ENCODE measurements at regions not wholly inside any gene's neighbourhood (a gene's known extent, or its start where the extent isn't known, plus 50 kb on each side); places are given as distances from the start of the nearest gene placed in this dataset.
"Not testable (repeated sequence)": the region's sequence is repeated elsewhere in the genome, so short reads cannot be mapped to it uniquely, and the experiment has no call there.

DNA sequence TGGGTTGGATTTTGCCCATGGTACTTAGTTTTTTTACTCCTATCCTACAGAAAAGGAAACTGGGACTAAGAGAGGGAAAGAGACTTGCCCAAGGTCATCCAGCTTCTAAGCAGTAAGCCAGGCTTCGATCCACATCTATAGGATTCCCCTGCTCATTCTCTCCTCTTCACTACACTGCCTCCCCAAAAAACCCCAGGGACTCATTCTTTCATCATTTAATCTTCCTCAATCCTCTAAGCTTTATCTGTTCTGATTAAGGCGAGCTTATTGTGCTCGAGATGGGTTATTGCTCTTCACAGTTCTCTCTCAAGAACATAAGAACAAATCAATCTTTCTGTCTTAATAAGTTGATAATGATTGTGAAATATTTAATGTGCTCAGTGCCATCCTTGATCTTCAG is 511.1 kb upstream of the BRINP1 start:
- no peaks in the 10 kb centered on the region for H3K79me2 ChIP-seq (ENCODE audit: control insufficient read depth, low read length)
- no peaks in the 10 kb centered on the region for H3K4me1 ChIP-seq (ENCODE audit: control insufficient read depth, low read length)
- no peak overlapping the region for H3K4me2 ChIP-seq (ENCODE audit: low read length)
- no peaks in the 10 kb centered on the region for H3K36me3 ChIP-seq (ENCODE audit: control insufficient read depth, low read length)
- H3K9me2 ChIP-seq (replicated peaks; ENCODE audit: control insufficient read depth, low read length), result no peaks in the 10 kb centered on the region
- H3K27me3 ChIP-seq (ENCODE audit: control insufficient read depth, low read length), result no peaks in the 10 kb centered on the region; the same call in none of the 2 replicates
- TF ChIP-seq, protein P1, sequence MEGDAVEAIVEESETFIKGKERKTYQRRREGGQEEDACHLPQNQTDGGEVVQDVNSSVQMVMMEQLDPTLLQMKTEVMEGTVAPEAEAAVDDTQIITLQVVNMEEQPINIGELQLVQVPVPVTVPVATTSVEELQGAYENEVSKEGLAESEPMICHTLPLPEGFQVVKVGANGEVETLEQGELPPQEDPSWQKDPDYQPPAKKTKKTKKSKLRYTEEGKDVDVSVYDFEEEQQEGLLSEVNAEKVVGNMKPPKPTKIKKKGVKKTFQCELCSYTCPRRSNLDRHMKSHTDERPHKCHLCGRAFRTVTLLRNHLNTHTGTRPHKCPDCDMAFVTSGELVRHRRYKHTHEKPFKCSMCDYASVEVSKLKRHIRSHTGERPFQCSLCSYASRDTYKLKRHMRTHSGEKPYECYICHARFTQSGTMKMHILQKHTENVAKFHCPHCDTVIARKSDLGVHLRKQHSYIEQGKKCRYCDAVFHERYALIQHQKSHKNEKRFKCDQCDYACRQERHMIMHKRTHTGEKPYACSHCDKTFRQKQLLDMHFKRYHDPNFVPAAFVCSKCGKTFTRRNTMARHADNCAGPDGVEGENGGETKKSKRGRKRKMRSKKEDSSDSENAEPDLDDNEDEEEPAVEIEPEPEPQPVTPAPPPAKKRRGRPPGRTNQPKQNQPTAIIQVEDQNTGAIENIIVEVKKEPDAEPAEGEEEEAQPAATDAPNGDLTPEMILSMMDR (IDR thresholded peaks at IDR 0.05; ENCODE audit: low read depth, low read length, poor library complexity, severe bottlenecking), result no peak
- no peaks in the 10 kb centered on the region for H4K20me1 ChIP-seq (ENCODE audit: control insufficient read depth, insufficient read depth, low read depth, low read length)
- H3K9me3 ChIP-seq (ENCODE audit: control insufficient read depth, insufficient read depth, low read length), result no peaks in the 10 kb centered on the region
- no peaks in the 10 kb centered on the region for H3F3A ChIP-seq (ENCODE audit: control insufficient read depth, insufficient read depth)
- H3K27ac ChIP-seq (ENCODE audit: low read depth, low read length), result no peak overlapping the region
- no peak overlapping the region for H3K4me3 ChIP-seq (ENCODE audit: low read length)

DNA sequence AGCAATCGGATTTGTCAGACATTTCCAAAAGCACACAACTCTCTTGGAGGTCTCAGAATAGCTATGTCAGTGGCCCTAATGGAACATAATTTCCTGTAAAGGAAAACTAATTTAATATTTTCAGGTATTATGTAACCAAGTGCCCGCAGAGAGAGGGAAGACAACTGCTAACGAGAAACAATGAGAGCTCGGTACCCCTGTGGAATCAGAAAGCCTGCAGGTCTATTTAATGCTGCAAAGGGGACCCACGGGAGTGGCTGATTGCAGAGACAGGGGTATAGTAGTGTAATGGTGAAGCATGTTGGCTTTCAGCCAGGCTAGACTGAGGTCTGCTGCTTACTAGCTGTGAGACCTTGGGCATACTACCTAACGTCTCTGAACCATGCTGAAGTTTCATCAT is 508.1 kb upstream of the BRINP1 start:
- H3K27ac ChIP-seq (ENCODE audit: low read depth, low read length), result no peak overlapping the region
- H3K4me1 ChIP-seq (ENCODE audit: control insufficient read depth, low read length), result no peaks in the 10 kb centered on the region
- no peaks in the 10 kb centered on the region for H3F3A ChIP-seq (ENCODE audit: control insufficient read depth, insufficient read depth)
- H4K20me1 ChIP-seq (ENCODE audit: control insufficient read depth, insufficient read depth, low read depth, low read length), result no peaks in the 10 kb centered on the region
- H3K9me2 ChIP-seq (replicated peaks; ENCODE audit: control insufficient read depth, low read length), result no peaks in the 10 kb centered on the region
- H3K4me3 ChIP-seq (ENCODE audit: low read length), result no peak overlapping the region
- no peak overlapping the region for H3K4me2 ChIP-seq (ENCODE audit: low read length)
- H3K79me2 ChIP-seq (ENCODE audit: control insufficient read depth, low read length), result no peaks in the 10 kb centered on the region
- TF ChIP-seq EZH2phosphoT487 (IDR thresholded peaks at IDR 0.05; ENCODE audit: borderline replicate concordance, low read length), result no peak
- TF ChIP-seq, protein P1 (IDR thresholded peaks at IDR 0.05; ENCODE audit: low read depth, low read length, poor library complexity, severe bottlenecking), result no peak
- H3K9me3 ChIP-seq (ENCODE audit: control insufficient read depth, insufficient read depth, low read length), result no peaks in the 10 kb centered on the region
- H3K36me3 ChIP-seq (ENCODE audit: control insufficient read depth, low read length), result no peaks in the 10 kb centered on the region
- no peaks in the 10 kb centered on the region for H3K27me3 ChIP-seq (ENCODE audit: control insufficient read depth, low read length)

DNA sequence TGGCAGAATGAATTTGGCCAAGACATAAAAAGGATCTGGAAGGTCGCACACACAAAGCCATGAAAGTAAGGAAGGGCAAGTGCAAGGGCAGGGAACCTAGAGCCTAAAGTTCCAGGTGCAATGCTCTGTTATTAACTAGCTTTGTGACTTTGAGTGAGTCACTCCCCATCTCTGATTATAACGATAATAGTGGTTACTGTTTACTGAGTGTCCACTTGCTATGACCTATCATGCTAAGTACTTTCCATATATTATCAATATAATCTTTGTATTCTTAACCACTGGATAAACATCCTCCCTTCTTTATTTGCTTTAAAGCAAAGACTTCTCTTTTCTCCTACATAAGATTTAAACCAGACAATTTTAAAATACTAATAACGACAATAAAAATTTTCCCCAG is 504.6 kb upstream of the BRINP1 start:
- TF ChIP-seq, protein P1 (IDR thresholded peaks at IDR 0.05; ENCODE audit: low read depth, low read length, poor library complexity, severe bottlenecking), result no peak
- TF ChIP-seq EZH2phosphoT487 (IDR thresholded peaks at IDR 0.05; ENCODE audit: borderline replicate concordance, low read length), result no peak
- Histone ChIP-seq H3K4me1 (ENCODE audit: control insufficient read depth, low read length) (no peaks in the 10 kb centered on the region), H3K4me3 (ENCODE audit: low read length) (no peak overlapping the region)

DNA sequence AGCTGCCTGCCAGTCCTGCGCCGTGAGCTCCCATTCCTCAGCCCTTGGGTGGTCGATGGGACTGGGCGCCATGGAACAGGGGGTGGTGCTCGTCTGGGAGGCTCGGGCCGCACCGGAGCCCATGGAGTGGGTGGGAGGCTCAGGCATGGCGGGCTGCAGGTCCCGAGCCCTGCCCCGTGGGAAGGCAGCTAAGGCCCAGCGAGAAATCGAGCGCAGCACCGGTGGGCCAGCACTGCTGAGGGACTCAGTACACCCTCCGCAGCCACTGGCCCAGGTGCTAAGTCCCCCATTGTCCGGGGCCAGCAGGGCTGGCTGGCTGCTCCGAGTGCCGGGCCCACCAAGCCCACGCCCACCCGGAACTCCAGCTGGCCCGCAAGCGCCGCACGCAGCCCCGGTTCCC is 501.0 kb upstream of the BRINP1 start:
- not testable (repeated sequence) for H4K20me1 ChIP-seq (ENCODE audit: control insufficient read depth, insufficient read depth, low read depth, low read length); H3K27me3 ChIP-seq (ENCODE audit: control insufficient read depth, low read length); H3F3A ChIP-seq (ENCODE audit: control insufficient read depth, insufficient read depth); H3K4me1 ChIP-seq (ENCODE audit: control insufficient read depth, low read length); H3K36me3 ChIP-seq (ENCODE audit: control insufficient read depth, low read length); H3K27ac ChIP-seq (ENCODE audit: low read depth, low read length); H3K9me3 ChIP-seq (ENCODE audit: control insufficient read depth, insufficient read depth, low read length); H3K9me2 ChIP-seq (replicated peaks; ENCODE audit: control insufficient read depth, low read length); H3K4me2 ChIP-seq (ENCODE audit: low read length); H3K4me3 ChIP-seq (ENCODE audit: low read length); H3K79me2 ChIP-seq (ENCODE audit: control insufficient read depth, low read length)

More for the DNA sequence above, 504.6 kb upstream of the BRINP1 start:
- no peaks in the 10 kb centered on the region for H3F3A ChIP-seq (ENCODE audit: control insufficient read depth, insufficient read depth)
- H4K20me1 ChIP-seq (ENCODE audit: control insufficient read depth, insufficient read depth, low read depth, low read length), result no peaks in the 10 kb centered on the region
- no peaks in the 10 kb centered on the region for H3K9me3 ChIP-seq (ENCODE audit: control insufficient read depth, insufficient read depth, low read length)
- no peaks in the 10 kb centered on the region for H3K9me2 ChIP-seq (replicated peaks; ENCODE audit: control insufficient read depth, low read length)
- no peaks in the 10 kb centered on the region for H3K36me3 ChIP-seq (ENCODE audit: control insufficient read depth, low read length)
- H3K27ac ChIP-seq (ENCODE audit: low read depth, low read length), result no peak overlapping the region
- H3K79me2 ChIP-seq (ENCODE audit: control insufficient read depth, low read length), result no peaks in the 10 kb centered on the region
- H3K4me2 ChIP-seq (ENCODE audit: low read length), result no peak overlapping the region
- H3K27me3 ChIP-seq (ENCODE audit: control insufficient read depth, low read length), result no peaks in the 10 kb centered on the region

Data from DOHH2 (cell line).